Left renal cortex interstitium (tissue), 4 donors: ENCODE measurements at regions not wholly inside any gene's neighbourhood (a gene's known extent, or its start where the extent isn't known, plus 50 kb on each side); places are given as distances from the start of the nearest gene placed in this dataset.
"Not testable (repeated sequence)": the region's sequence is repeated elsewhere in the genome, so short reads cannot be mapped to it uniquely, and the experiment has no call there.

Experiments used
- DNase-seq, 4 donors: peaks; one replicate each; pipeline ENCODE4 v3.0.0-alpha.2; 2013; ENCODE audit warnings: low read depth in 4 of 4, low spot score in 2 of 4, missing footprints in 1 of 4

DNA sequence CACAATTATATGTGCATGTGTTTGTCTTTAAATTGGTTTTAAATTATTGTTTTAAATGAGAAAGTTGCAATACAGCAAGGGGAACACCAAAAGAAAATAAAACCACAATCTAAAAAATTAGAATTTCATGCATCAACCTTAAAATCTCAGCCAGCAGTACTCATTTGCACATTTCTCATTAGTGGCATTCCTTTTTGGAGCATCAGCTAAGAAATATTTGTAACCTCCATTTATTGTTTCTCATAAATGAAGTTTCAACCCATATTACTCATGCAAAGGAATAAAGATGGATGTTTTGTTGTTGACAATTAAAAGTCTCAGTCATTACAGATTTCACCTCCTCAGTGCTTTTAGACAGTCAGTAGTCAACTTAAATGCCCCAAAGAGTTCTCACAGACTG, 160.1 kb downstream of the TBX15 start:
- DNase-seq: no peak

DNA sequence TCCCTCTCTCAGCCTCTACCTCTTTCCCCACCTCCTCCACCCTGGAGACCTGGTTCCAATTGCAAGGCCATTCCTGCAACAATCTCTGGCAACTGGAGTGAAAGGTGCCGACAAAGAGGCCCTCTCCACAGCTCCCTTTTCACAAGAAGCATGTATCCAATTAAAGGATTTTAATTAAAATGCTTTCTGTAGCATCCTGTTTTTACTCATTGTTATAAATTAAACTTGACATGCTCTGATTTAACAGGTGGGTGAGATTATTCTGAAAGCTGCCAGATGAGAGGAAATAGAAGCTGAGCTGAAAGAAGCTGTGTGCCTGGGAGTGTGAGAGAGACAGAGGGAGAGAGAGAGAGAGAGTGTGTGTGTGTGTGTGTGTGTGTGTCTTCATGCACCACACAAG, 160.5 kb downstream of the TBX15 start:
- DNase-seq: no peak

DNA sequence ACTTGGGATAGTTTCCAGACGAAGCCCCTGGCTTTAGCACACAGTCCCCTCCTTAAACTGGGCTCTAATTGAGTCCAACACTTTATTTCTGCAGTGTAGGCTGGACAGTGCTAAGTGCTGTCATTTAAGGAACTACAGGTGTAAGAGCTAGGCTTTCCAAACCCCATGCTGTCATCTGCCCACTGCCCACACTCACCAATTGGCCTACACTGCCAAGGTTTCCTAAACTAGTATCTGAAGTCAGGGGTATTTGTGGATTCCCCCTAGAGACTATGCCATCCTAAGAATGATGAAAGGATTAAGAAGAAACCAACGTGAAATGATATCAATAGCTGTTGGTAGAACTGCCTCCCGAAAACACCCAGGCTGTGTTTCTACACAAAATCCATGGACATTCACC, 160.9 kb downstream of the TBX15 start:
- DNase-seq: no peak

DNA sequence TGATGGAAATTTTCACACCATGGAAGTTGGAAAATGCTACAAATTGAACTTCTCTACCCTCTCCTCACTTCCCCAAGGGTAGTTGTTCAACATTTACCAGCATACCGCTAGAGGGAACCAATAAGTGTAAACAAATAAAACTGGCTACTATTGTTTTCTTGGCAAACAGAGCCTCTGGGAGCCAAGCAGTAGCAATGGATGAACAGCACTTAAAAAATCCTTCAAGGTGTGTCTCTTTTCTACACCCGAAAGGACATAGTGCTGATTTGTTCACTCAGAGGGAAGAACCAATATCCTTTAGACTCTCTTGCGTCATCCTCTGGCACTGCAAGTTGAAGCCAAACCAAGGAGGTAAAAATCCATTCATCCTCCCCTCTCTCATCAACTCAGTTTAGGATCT, 161.5 kb downstream of the TBX15 start:
- DNase-seq: no peak

DNA sequence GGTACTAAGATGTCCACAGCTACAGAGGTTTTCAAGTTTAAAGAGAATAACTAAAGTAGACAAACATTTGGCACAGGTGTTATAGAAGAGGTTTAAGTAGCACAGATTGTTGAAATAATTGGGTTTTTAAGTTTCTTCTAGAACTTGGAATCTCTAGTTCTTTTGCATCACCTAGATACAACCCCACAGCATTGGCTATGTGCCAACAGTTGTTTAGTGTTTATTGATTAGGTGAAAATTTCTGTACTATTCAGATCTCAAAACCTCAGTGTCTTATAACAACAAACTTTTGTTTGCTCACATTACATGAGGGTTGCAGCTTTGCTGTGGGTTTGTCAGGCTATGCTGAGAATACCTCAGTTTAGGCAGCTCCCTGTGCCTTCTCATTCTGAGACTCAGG, 162.5 kb downstream of the TBX15 start:
- DNase-seq: no peak

DNA sequence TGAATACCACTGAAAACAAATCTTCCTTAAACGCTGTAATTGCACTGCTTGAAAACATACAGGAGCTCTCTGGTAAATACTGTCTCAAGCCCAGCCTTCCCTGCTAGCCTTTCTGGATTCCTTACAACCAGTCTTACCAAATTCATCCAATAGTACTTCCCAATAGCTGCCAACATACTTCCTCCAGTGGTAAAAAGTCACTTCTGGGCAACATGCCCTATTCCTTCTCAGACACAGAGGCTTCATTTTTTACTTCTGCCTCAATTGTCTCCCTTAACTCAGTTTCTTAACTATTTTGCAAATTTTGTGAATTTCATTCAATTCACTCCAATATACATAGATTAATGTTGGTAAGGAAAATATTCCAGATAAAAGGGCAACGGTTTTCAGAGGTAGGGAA, 166.3 kb downstream of the TBX15 start:
- no peak for DNase-seq

DNA sequence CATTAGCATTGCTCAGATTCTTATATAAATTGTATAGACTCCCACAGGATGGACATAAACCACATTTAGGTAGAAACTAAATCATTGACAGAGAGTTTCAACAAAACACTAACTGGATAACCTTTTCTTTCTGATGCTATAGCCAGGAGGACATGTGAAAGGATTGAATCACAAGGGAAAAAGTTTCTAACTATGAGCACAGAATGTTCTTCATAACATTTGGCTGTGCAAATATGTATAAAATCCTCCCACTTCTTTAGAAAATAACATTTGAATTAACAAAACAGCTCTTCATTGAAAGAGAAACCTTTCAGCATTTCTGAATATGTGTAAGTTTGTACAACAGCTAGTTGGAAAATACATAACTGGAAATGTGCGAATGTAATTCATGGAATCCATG, 167.3 kb downstream of the TBX15 start:
- DNase-seq: no peak

DNA sequence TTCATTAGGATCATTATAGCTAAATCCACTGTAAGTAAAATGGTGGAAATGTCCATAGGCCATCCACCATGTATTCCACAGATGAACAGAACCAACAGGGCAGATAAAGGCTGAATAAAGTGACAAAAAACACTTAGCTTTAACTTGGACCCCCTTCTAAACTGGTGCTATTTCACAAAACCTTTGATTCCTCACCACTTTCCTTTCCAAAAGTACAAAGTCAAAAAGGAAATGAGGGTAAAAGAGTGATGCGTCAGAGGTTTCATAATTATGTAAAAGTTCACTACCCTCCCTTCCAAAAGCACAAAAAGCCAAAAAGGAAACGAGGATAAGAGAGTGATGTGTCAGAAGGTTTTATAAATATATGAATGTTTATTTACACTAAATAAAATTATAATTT, 172.2 kb downstream of the TBX15 start:
- no peak for DNase-seq

DNA sequence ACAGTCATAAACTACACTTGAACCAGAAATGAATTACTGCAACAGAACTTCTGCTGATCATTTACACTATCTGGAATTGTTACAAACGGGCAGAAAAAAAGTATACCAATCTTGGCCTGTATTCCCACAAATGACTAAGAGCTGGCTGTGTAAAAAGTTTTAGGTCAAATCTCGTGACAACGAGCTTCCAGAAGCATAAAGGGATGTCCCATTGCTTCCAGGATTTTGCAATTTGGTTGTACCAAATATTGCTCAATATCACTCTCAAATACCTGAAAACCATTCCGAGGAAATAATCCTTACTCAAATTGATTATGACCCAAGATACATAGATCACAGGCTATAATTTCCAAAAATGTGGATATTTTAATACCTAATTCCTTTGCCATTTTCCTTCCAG, 175.6 kb downstream of the TBX15 start:
- no peak for DNase-seq

DNA sequence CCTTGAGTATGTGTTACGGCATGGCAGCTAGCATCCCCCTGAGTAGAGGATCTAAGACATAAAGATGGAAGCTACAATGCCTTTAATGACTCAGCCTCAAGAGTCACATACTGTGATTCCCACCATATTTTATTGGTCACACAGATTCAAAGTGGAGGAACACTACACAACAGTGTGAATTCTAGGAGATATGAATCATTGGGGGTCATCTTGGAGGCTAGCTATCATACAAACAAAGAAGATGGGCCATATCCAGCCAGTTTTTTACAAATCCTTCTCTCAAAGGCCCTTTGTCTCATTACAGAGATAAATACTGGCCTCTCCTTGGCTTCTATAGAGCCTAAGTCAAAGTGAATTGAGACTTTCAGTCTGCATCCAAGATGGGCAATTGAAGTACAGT, 177.0 kb downstream of the TBX15 start:
- DNase-seq: no peak

DNA sequence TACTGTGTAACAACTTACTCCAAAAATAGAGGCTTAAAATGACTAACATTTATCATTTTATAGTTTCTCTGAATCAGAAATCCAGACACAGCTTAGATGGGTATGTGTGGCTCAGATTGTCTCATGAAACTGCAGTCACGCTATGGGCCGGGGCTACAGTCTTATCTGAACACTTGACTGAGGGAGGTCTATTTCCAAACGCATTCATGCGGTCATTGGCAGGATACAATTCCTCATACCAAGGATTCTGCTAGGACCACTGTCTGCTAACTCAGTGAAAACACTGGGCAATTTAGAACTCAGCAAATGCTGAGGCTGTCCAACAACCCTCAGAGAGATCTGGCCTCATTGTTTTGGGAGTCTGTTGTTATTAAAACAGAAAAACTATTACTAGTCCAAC, 178.6 kb downstream of the TBX15 start:
- DNase-seq: no peak

DNA sequence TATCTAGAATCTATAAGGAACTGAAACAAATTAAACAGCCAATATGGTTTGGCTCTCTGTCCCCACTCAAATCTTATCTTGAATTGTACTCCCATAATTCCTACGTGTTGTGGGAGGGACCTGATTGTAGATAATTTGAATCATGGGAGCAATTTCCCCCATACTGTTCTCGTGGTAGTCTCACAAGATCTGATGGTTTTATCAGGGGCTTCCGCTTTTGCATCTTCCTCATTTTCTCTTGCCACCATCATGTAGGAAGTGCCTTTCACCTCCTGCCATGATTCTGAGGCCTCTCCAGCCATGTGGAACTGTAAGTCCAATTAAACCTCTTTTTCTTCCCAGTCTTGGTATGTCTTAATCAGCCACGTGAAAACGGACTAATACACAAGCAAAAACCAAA, 185.0 kb downstream of the TBX15 start:
- not testable (repeated sequence) for DNase-seq

DNA sequence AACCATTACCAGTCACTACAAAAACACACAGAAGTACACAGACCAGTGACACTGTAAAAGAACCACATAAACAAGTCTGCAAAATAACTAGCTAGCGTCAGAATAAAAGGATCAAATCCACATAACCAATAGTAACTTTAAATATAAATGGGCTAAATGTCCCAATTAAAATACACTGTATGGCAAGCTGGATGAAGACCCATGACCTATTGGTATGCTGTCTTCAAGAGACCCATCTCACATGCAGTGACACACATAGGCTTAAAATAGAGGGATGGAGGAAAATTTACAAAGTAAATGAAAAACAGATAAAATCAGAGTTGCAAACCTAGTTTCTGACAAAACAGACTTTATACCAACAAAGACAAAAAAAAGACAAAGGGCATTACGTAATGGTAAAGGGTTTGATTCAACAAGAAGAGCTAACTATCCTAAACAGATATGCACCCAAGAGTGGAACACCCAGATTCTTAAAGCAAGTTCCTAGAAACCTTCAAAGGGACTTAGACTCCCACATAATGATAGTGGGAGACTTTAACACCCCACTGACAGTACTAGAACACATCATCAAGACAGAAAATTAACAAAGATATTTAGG, 196.9 kb downstream of the TBX15 start:
- no peak for DNase-seq

DNA sequence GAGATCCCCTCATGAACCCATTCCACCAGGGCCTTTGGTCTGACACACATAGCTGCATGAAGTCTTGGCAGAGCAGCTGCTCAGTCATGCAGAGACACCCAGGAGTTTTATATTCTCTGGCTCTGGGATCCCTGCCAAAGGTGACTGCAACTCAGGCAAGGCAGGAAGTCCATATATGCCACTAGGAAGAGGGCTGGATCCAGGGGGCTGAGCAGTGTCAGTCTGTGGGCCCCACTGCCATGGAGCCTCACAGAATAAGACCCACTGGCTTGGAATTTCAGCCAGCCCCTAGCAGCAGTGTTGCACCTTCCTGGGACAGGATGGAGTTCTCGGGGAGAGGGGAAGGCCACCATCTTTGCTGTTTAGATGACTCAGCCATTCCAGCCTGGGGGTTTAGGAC, 199.7 kb downstream of the TBX15 start:
- peak in 3 of 4 donors; percentile 24 to 59 (median 28) for DNase-seq

DNA sequence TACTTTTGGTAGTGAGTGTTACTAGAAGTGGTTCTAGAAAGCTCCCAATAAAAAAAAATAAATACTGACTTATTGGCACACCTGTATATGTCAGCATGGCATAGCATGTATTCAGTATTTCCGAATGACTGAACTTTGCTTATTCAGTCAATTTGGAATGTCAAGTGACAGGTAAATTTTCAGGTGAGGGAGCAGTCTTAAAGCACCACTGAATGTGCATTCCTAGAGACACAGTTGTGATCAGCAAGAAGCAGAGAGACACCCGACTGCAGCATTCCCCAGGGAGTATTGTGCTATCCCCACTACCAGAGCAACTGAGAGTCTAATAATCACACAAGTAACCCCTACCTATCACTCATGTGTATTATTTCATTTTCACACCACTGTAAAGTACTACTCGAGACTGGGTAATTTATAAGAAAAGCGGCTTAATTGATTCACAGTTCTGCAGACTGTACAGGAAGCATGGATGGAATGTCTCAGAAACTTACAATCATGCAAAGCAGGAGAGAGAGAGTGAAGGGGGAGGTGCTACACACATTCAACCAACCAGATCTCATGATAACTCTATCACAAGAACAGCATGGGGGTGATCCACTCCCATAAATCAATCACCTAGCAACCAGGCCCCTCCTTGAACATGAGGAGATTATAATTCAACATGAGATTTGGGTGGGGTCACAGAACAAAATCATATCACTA, 201.5 kb downstream of the TBX15 start:
- no peak for DNase-seq

DNA sequence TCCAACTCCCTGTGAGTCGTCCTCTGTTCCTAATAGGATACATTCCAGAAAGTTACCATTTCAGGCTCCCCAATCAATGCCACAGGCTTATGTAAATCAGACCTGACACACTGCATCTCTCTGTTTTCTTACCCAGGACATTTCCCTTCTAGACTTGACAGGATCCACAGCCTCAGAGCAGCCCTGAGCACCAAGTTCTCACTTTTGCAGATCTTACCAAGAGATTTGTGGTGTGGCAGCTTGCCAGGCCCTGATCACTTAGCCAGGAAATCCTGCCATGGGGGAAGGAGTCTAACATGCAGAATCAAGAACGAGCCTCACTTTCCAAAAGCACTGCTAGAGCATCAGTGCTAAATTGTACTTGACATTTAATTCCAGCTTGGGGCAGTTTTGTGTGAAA, 202.9 kb downstream of the TBX15 start:
- no peak for DNase-seq

DNA sequence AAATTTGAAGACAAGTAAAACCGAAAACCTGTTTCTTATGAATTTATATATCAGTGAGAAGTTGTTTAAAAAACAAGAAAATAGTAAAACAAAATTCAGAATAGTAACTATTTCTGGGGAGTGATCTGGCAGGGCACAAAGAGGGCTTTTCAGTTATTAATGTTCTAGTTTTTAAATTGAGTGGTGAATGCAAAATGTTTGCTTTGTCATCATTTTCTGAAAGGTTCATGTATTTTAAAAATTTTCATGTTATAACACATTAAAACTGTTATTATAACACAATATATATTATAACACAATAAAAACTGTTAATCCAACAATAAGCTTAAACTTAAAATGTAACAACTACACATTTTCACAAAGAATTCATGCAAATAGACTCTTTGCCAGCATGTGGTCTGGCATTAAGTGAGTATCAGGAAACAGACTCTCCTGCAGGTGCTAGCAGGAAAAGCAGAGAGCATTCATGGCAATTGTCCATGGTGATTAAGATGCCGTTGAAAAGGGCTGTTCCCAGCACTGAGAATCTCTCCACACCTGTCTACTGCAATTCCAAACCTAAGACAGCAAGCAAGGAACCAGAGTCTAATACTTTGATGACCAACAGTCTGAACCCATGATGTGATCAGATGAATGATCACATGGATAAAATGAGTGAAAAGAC, 204.9 kb downstream of the TBX15 start:
- no peak for DNase-seq

DNA sequence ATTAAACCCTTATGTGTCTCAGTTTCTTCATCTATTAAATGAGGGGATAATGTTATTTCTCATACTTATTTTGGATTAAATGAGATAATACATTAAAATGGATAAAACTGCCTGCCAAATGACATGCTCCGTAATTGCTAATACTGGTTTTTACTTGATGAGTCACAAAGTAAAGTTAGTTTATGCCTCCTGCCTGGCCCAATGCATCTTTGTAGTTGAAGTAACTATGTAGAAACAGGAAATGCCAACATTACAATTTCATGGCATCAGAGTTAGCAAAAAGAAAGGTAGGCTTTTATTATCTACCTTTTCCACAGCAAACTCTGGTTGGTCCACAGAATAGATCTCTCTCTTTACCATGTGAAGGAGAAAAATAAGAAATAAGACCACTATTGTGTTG, 214.5 kb downstream of the TBX15 start:
- DNase-seq: no peak

DNA sequence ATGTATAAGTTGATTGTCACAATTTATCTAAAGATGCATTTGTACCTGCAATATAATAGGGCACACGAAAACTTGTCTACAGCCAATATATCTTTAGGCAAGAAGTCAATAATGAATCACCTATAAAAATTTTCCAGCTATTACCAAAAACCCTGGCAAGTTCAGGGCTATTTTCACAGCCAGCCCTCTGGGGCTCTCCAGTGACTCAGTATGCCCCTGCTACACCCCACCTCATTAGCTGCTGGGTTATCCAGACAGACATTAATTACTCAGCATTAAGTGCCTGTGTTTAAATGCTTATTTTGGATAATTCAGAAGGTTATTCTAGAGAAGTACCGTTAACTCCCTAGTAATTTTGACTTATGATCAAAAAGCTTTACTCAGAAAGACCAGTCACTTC, 220.2 kb downstream of the TBX15 start:
- no peak for DNase-seq

DNA sequence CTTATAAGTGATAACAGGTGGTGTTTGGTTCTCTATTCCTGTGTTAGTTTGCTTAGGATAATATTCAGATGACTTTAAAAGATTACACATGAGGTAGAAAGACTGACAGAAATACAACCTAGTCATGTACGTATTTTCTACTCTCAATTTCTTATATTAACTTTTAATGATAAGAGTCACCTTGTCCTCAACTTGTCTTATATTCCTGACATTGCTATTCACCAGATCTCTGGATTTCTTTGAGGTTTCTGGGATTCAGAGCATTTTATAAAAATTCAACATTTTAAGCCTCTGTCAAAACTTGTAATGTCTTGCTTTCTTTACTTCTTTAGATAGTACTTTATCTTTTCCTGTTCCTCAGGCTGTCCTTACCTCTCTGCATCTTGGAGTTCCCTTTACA, 234.2 kb downstream of the TBX15 start:
- DNase-seq: no peak

DNA sequence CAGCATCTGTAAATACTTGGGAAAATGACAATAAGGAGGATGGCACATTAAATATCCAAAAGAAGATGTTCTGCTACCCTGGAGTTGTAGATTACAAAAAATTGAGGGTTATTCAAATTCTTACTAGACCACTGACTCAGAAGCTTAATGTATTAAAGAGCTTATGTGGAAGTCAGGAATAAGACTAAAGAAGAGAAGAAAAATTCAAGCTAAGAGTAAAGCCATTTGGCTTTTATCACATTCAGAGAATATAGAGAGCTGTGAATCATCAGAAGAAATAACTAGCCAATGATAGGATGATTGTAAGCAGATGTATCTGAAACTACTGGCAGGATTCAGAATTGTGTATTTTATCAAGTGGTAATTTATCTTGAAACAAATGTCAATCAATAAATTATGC, 237.0 kb downstream of the TBX15 start:
- DNase-seq: no peak

DNA sequence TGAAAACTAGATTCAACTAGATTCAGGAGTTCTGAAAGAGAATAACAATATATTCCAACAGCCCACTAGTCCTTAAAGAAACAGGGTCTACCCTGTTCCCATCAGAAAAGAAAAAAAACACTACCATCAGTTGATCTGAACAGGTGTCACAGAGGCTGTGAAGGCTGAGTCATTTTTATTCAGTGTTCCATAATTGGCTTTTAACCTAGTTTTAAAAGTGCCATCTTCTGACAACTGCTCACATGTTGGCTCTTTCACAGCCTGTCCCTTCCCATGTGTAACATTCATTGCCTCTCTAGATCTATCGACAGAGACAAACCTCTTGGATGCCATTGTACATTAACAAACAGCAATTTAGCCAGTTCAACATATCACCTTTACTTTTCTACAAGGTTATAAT, 243.7 kb downstream of the TBX15 start:
- no peak for DNase-seq
